ENCODE measurements at regions not wholly inside any gene's neighbourhood (a gene's known extent, or its start where the extent isn't known, plus 50 kb on each side); places are given as distances from the start of the nearest gene placed in this dataset.
"Not testable (repeated sequence)": the region's sequence is repeated elsewhere in the genome, so short reads cannot be mapped to it uniquely, and the experiment has no call there.

DNA sequence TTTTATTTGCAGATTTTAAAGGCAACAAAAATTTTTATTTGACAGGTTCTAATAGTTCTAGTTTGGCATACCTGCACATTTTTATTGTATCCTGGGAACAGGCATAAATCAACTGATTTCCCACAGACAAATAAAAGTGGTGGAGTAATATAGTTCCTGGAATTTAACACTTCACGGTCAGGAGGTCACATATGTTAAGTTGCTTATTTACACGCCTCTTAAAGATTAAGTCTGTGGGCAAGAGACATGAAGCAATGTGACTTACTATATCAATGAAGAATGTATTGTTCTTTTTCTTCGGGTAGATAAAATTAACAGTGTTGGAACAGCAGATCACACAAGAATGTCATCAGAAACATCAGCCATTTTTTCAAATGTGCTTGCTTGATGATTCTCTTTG is 558.3 kb downstream of the TTLL7 start:
- TF ChIP-seq, protein P1, sequence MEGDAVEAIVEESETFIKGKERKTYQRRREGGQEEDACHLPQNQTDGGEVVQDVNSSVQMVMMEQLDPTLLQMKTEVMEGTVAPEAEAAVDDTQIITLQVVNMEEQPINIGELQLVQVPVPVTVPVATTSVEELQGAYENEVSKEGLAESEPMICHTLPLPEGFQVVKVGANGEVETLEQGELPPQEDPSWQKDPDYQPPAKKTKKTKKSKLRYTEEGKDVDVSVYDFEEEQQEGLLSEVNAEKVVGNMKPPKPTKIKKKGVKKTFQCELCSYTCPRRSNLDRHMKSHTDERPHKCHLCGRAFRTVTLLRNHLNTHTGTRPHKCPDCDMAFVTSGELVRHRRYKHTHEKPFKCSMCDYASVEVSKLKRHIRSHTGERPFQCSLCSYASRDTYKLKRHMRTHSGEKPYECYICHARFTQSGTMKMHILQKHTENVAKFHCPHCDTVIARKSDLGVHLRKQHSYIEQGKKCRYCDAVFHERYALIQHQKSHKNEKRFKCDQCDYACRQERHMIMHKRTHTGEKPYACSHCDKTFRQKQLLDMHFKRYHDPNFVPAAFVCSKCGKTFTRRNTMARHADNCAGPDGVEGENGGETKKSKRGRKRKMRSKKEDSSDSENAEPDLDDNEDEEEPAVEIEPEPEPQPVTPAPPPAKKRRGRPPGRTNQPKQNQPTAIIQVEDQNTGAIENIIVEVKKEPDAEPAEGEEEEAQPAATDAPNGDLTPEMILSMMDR (IDR thresholded peaks at IDR 0.05) = not testable (repeated sequence)
- not testable (repeated sequence) for TF ChIP-seq EZH2phosphoT487 (IDR thresholded peaks at IDR 0.05)
